ENCODE measurements at regions not wholly inside any gene's neighbourhood (a gene's known extent, or its start where the extent isn't known, plus 50 kb on each side); places are given as distances from the start of the nearest gene placed in this dataset.

GRCh38 chr3:109618766-109619378 is 281.5 kb upstream of the DPPA4 start:
- DNase-seq (ENCODE audit: low read depth), result no peak
- no peak for TF ChIP-seq CTCF (conservative IDR thresholded peaks at IDR 0.05; ENCODE audit: low read length)
- H3K4me3 ChIP-seq (ENCODE audit: low read length), result no peak overlapping the region

GRCh38 chr3:109631897-109632296 is 294.6 kb upstream of the DPPA4 start:
- DNase-seq (ENCODE audit: low read depth), result no peak
- H3K4me3 ChIP-seq (ENCODE audit: low read length), result no peak overlapping the region
- no peak for TF ChIP-seq CTCF (conservative IDR thresholded peaks at IDR 0.05; ENCODE audit: low read length)

GRCh38 chr3:109640146-109640652 is 302.9 kb upstream of the DPPA4 start:
- no peak overlapping the region for H3K4me3 ChIP-seq (ENCODE audit: low read length)
- no peak for DNase-seq (ENCODE audit: low read depth)
- no peak for TF ChIP-seq CTCF (conservative IDR thresholded peaks at IDR 0.05; ENCODE audit: low read length)

- H3K4me3 ChIP-seq (ENCODE audit: low read length), result no peak overlapping the region
- DNase-seq (ENCODE audit: low read depth), result no peak
- TF ChIP-seq CTCF (conservative IDR thresholded peaks at IDR 0.05; ENCODE audit: low read length), result no peak
These were observed 304.7 kb upstream of the DPPA4 start for GRCh38 chr3:109642025-109642424.

GRCh38 chr3:109643590-109643989 is 306.2 kb upstream of the DPPA4 start:
- peak; percentile 25 for DNase-seq (ENCODE audit: low read depth)
- no peak overlapping the region for H3K4me3 ChIP-seq (ENCODE audit: low read length)
- no peak for TF ChIP-seq CTCF (conservative IDR thresholded peaks at IDR 0.05; ENCODE audit: low read length)

- no peak for DNase-seq (ENCODE audit: low read depth)
- TF ChIP-seq CTCF (conservative IDR thresholded peaks at IDR 0.05; ENCODE audit: low read length), result no peak
These were observed 307.0 kb upstream of the DPPA4 start for GRCh38 chr3:109644332-109644731.

GRCh38 chr3:109644746-109645145 is 307.4 kb upstream of the DPPA4 start:
- DNase-seq (ENCODE audit: low read depth), result no peak
- H3K4me3 ChIP-seq (ENCODE audit: low read length), result no peak overlapping the region
- no peak for TF ChIP-seq CTCF (conservative IDR thresholded peaks at IDR 0.05; ENCODE audit: low read length)

More at GRCh38 chr3:109644332-109644731, 307.0 kb upstream of the DPPA4 start:
- H3K4me3 ChIP-seq (ENCODE audit: low read length), result no peak overlapping the region
